ENCODE measurements at regions not wholly inside any gene's neighbourhood (a gene's known extent, or its start where the extent isn't known, plus 50 kb on each side); places are given as distances from the start of the nearest gene placed in this dataset.

- H3K23me2 ChIP-seq (ENCODE audit: low read depth, low read length) = no peaks in the 10 kb centered on the region; the same call in 1 of the 2 replicates
- H3K36me3 ChIP-seq (ENCODE audit: control insufficient read depth in 2 of 4, insufficient read depth in 4 of 4, low read length in 3 of 4) = no peaks in the 10 kb centered on the region
- FAIRE-seq = no peak
- no peaks in the 10 kb centered on the region for H3K79me1 ChIP-seq (ENCODE audit: low read depth, low read length)
- no peak for DNase-seq (ENCODE audit: low read depth in 1 of 2, low spot score in 2 of 2)
- no peak overlapping the region for H3K27ac ChIP-seq (ENCODE audit: low read depth, low read length)
- POLR2A ChIA-PET (ENCODE audit: partially characterized antibody) = interaction anchor here (1.3 kb wide), 1 partner anchor 11 kb away, joined by 4 read pairs; no protein-coding TSS in a partner anchor
- H3K4ac ChIP-seq (replicated peaks; ENCODE audit: insufficient read length, low read depth, low read length) = no peak overlapping the region
- no peak overlapping the region for H2BK120ac ChIP-seq (replicated peaks; ENCODE audit: low read depth, low read length)
- no peak overlapping the region for H2AFZ ChIP-seq (ENCODE audit: low read length)
- no peak overlapping the region for H3K4me3 ChIP-seq (ENCODE audit: extremely low read depth in 1 of 4, insufficient read depth in 2 of 4, low read depth in 3 of 4, low read length in 4 of 4)
- H3K4me1 ChIP-seq (replicated peaks in 1 of 4; ENCODE audit: control insufficient read depth in 3 of 4, insufficient read depth in 4 of 4, low read length in 3 of 4) = peaks cover 0 to 4% (median 0%) of the 10 kb centered on the region in 4 experiments; a peak in 1 of 7 replicates
- CTCF ChIA-PET (ENCODE audit: partially characterized antibody) = interaction anchor here (1.3 to 1.5 kb wide), 2 partner anchors 8 to 78 kb away, joined by 4 read pairs; no protein-coding TSS in a partner anchor
- H2AK5ac ChIP-seq (ENCODE audit: low read depth, low read length) = no peak overlapping the region
- no peaks in the 10 kb centered on the region for H3K79me2 ChIP-seq (ENCODE audit: control insufficient read depth in 1 of 2, insufficient read depth in 2 of 2, low read length in 2 of 2)
- no peaks in the 10 kb centered on the region for H3K27me3 ChIP-seq (replicated peaks in 1 of 4; ENCODE audit: control insufficient read depth in 3 of 4, extremely low read depth in 1 of 4, insufficient read depth in 3 of 4, low read length in 3 of 4)
- H3K56ac ChIP-seq (replicated peaks; ENCODE audit: insufficient read length, low read depth, low read length) = no peak overlapping the region
- WGBS, 2 experiments (ENCODE audit: extremely low coverage in 1 of 2, insufficient coverage in 1 of 2, insufficient read length in 1 of 2, insufficient replicate concordance in 2 of 2, low coverage in 1 of 2, low lambda C conversion rate in 2 of 2, missing lambda C conversion rate in 1 of 2) = 83% methylated on average over 1 of the region's 1 CpG; no CpG with 5 or more reads in 1 of the 2 experiments
- no peak overlapping the region for H3K18ac ChIP-seq (ENCODE audit: extremely low read depth, low read length)
- no peak overlapping the region for H3K4me2 ChIP-seq (ENCODE audit: insufficient read depth in 1 of 2, low read depth in 2 of 2, low read length in 2 of 2)
- no peaks in the 10 kb centered on the region for H3K9me3 ChIP-seq (ENCODE audit: insufficient read depth in 2 of 2, low read depth in 1 of 2, low read length in 1 of 2)
- no peak overlapping the region for H2BK12ac ChIP-seq (ENCODE audit: low read depth, low read length)
- no peaks in the 10 kb centered on the region for H4K20me1 ChIP-seq (replicated peaks in 1 of 2; ENCODE audit: control insufficient read depth in 1 of 2, insufficient read depth in 2 of 2, low read length in 2 of 2)
- no peak overlapping the region for H2BK15ac ChIP-seq (ENCODE audit: low read length)
- H4K91ac ChIP-seq (replicated peaks; ENCODE audit: insufficient read length, low read length) = no peak overlapping the region
- no peak overlapping the region for H2BK20ac ChIP-seq (ENCODE audit: low read length)
- H3K23ac ChIP-seq (ENCODE audit: insufficient read length) = no peak overlapping the region
- H3K14ac ChIP-seq (ENCODE audit: insufficient read length) = no peak overlapping the region
- no peak overlapping the region for H2BK5ac ChIP-seq (ENCODE audit: low read depth, low read length)
- H3K9ac ChIP-seq (replicated peaks in 1 of 4; ENCODE audit: extremely low read depth in 1 of 4, low read depth in 3 of 4, low read length in 3 of 4) = no peak overlapping the region
- no peak overlapping the region for H4K8ac ChIP-seq (ENCODE audit: extremely low read depth, insufficient read depth, low read length)
- no peak overlapping the region for H4K5ac ChIP-seq (ENCODE audit: insufficient read length, low read depth, low read length)
- TF ChIP-seq NRF1 (IDR thresholded peaks at IDR 0.05; ENCODE audit: low read depth, low read length) = no peak
- TF ChIP-seq CREB1 (IDR thresholded peaks at IDR 0.05) = no peak
- no peak for TF ChIP-seq CTBP2 (IDR thresholded peaks at IDR 0.05; ENCODE audit: borderline replicate concordance, insufficient read depth, insufficient read length, low read length)
- TF ChIP-seq KDM5A (IDR thresholded peaks at IDR 0.05; ENCODE audit: low read length) = no peak
- no peak for TF ChIP-seq EP300 (IDR thresholded peaks at IDR 0.05; ENCODE audit: borderline replicate concordance in 1 of 2, low read depth in 2 of 2, low read length in 2 of 2)
- TF ChIP-seq MAX (IDR thresholded peaks at IDR 0.05) = no peak
- TF ChIP-seq, protein P1, sequence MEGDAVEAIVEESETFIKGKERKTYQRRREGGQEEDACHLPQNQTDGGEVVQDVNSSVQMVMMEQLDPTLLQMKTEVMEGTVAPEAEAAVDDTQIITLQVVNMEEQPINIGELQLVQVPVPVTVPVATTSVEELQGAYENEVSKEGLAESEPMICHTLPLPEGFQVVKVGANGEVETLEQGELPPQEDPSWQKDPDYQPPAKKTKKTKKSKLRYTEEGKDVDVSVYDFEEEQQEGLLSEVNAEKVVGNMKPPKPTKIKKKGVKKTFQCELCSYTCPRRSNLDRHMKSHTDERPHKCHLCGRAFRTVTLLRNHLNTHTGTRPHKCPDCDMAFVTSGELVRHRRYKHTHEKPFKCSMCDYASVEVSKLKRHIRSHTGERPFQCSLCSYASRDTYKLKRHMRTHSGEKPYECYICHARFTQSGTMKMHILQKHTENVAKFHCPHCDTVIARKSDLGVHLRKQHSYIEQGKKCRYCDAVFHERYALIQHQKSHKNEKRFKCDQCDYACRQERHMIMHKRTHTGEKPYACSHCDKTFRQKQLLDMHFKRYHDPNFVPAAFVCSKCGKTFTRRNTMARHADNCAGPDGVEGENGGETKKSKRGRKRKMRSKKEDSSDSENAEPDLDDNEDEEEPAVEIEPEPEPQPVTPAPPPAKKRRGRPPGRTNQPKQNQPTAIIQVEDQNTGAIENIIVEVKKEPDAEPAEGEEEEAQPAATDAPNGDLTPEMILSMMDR (IDR thresholded peaks at IDR 0.05; ENCODE audit: control extremely low read depth in 1 of 3, insufficient read depth in 1 of 3, low read depth in 1 of 3, low read length in 3 of 3) = no peak
- TF ChIP-seq RFX5 (IDR thresholded peaks at IDR 0.05; ENCODE audit: borderline replicate concordance, low read depth, low read length) = no peak
- no peak for TF ChIP-seq TAF1 (IDR thresholded peaks at IDR 0.05; ENCODE audit: low read depth, low read length)
- TF ChIP-seq MAFK (IDR thresholded peaks at IDR 0.05; ENCODE audit: low read depth, low read length) = no peak
- TF ChIP-seq FOSL1 (IDR thresholded peaks at IDR 0.05; ENCODE audit: insufficient read depth, low read depth, low read length) = no peak
- no peak for TF ChIP-seq TAF7 (optimal IDR thresholded peaks at IDR 0.05; ENCODE audit: borderline replicate concordance, low read depth, low read length)
These were observed 120.1 kb upstream of the UMPS start for GRCh38 chr3:124610130-124610529.
